HCT116 (cell line): ENCODE measurements at regions not wholly inside any gene's neighbourhood (a gene's known extent, or its start where the extent isn't known, plus 50 kb on each side); places are given as distances from the start of the nearest gene placed in this dataset.

ENCODE experiments used
- ATAC-seq: fragments of 200-7000 bp; cut with Tn5 transposase; 2 replicates; pipeline ENCODE4 v1.9.1; 2020; ENCODE audit warnings: mild to moderate bottlenecking, moderate library complexity
- BruUV-seq: library from RNA; stranded (reverse); fragments of 400-500 nt; replicated peaks from 2 replicates; lab custom pipeline; 2021; lab: Mats Ljungman, UMichigan
- CTCF ChIA-PET: fragments of 300-600 bp; sonication (Branson Sonifier 250); formaldehyde crosslinking; loops from one replicate; lab custom pipeline; 2021; ENCODE audit warnings: antibody characterized with exemption; lab: Charles Lee
- POLR2A ChIA-PET: fragments of 300-600, 350-600 bp; sonication (Branson Sonifier 250); formaldehyde crosslinking; loops from one replicate; lab custom pipeline; 2021; ENCODE audit warnings: antibody characterized with exemption; lab: Charles Lee
- RAD21 ChIA-PET, 2 experiments: fragments of 300-600 bp; sonication (Branson Sonifier 250); formaldehyde crosslinking; loops; one replicate each; lab custom pipeline; 2023; ENCODE audit warnings: low total read pairs in 2 of 2; ENCODE audit not compliant: uncharacterized antibody in 2 of 2, unreplicated experiment in 2 of 2, low non-redundant PET in 1 of 2; lab: Charles Lee
- DNase-seq: peaks from one replicate; pipeline ENCODE4 v3.0.0-alpha.2; 2010; ENCODE audit warnings: low read depth, low spot score
- H2AFZ ChIP-seq: fragments of 200-600 bp; shearing (Covaris generic), sonication (generic); 2 replicates; pipeline ENCODE4 v1.6.1; 2017; ENCODE audit warnings: low read depth, mixed run types, mixed read lengths, antibody characterized with exemption, low read length; ENCODE audit not compliant: poor library complexity, severe bottlenecking
- H3K27ac ChIP-seq: 2 replicates; pipeline ENCODE4 v1.5.1; 2012; ENCODE audit warnings: low read depth, low read length
- H3K27me3 ChIP-seq: fragments of 200-600 bp; sonication (generic); 2 replicates; pipeline ENCODE4 v1.6.1; 2016; ENCODE audit warnings: mixed run types, low read length, mixed read lengths; ENCODE audit not compliant: insufficient read depth
- H3K36me3 ChIP-seq, 2 experiments: fragments of 200-500 bp in 1 of 2; fragments of 200-600 bp in 1 of 2; sonication (Bioruptor generic) in 1 of 2; sonication (generic) in 1 of 2; 2 replicates each; pipeline versions ENCODE4 v1.5.1 to v1.6.1; 2014 to 2016; ENCODE audit warnings: low read length in 2 of 2, inconsistent platforms in 1 of 2, mixed read lengths in 1 of 2, mixed run types in 1 of 2; ENCODE audit not compliant: insufficient read depth in 2 of 2, control insufficient read depth in 1 of 2
- H3K4me1 ChIP-seq, 2 experiments: fragments of 200-600 bp in 1 of 2; sonication (generic) in 1 of 2; 2 replicates each; pipeline versions ENCODE4 v1.5.1 to v1.6.1; 2012 to 2017; ENCODE audit warnings: low read length in 2 of 2, inconsistent platforms in 1 of 2, mild to moderate bottlenecking in 1 of 2, mixed read lengths in 1 of 2, mixed run types in 1 of 2, moderate library complexity in 1 of 2; ENCODE audit not compliant: insufficient read depth in 2 of 2, control insufficient read depth in 1 of 2
- H3K4me2 ChIP-seq: fragments of 200-600 bp; sonication (generic); 2 replicates; pipeline ENCODE4 v1.6.1; 2017; ENCODE audit warnings: mixed run types, low read length, mixed read lengths
- H3K4me3 ChIP-seq, 2 experiments: fragments of 200-600 bp in 1 of 2; sonication (generic) in 1 of 2; replicated peaks in 1 of 2; 2 replicates each; pipeline ENCODE4 v1.5.1; 2011 to 2016; ENCODE audit warnings: low read length in 2 of 2, control low read depth in 1 of 2, low read depth in 1 of 2, mild to moderate bottlenecking in 1 of 2, mixed read lengths in 1 of 2, mixed run types in 1 of 2
- H3K79me2 ChIP-seq: fragments of 200-600 bp; sonication (generic); 2 replicates; pipeline ENCODE4 v1.6.1; 2017; ENCODE audit warnings: mild to moderate bottlenecking, mixed run types, low read length, moderate library complexity, mixed read lengths; ENCODE audit not compliant: insufficient read depth
- H3K9ac ChIP-seq: fragments of 200-600 bp; sonication (generic); 2 replicates; pipeline ENCODE4 v1.6.1; 2016; ENCODE audit warnings: low read length, mixed read lengths
- H3K9me2 ChIP-seq: fragments of 200-600 bp; sonication (generic), shearing (Covaris generic); 2 replicates; pipeline ENCODE4 v1.6.1; 2017; ENCODE audit warnings: mixed run types, mild to moderate bottlenecking, moderate library complexity; ENCODE audit not compliant: insufficient read depth
- H3K9me3 ChIP-seq, 2 experiments: fragments of 200-500 bp in 1 of 2; fragments of 200-600 bp in 1 of 2; sonication (Bioruptor generic) in 1 of 2; sonication (generic) in 1 of 2; 2 replicates each; pipeline ENCODE4 v1.6.1; 2014 to 2017; ENCODE audit warnings: low read length in 2 of 2, mixed read lengths in 2 of 2, inconsistent platforms in 1 of 2, low read depth in 1 of 2, mild to moderate bottlenecking in 1 of 2, mixed run types in 1 of 2, moderate library complexity in 1 of 2; ENCODE audit not compliant: control insufficient read depth in 1 of 2, insufficient read depth in 1 of 2
- H4K20me1 ChIP-seq: fragments of 200-600 bp; sonication (generic), shearing (Covaris generic); 2 replicates; pipeline ENCODE4 v1.6.1; 2017; ENCODE audit warnings: mixed run types, mild to moderate bottlenecking, moderate library complexity; ENCODE audit not compliant: insufficient read depth
- CEBPB ChIP-seq: IDR thresholded peaks from 2 replicates; pipeline ENCODE4 v1.6.1; 2012; ENCODE audit warnings: low read depth
- CTCF ChIP-seq, 3 experiments: fragments of 200-600 bp in 1 of 3; sonication (generic) in 1 of 3; IDR thresholded peaks in 2 of 3; conservative IDR thresholded peaks in 1 of 3; 2 replicates each; pipeline ENCODE4 v1.5.1; 2012 to 2017; ENCODE audit warnings: low read depth in 2 of 3, low read length in 2 of 3, antibody characterized with exemption in 1 of 3, borderline replicate concordance in 1 of 3, control low read depth in 1 of 3, mild to moderate bottlenecking in 1 of 3, mixed read lengths in 1 of 3, mixed run types in 1 of 3, moderate library complexity in 1 of 3; ENCODE audit not compliant: insufficient read depth in 1 of 3
- ELF1 ChIP-seq: IDR thresholded peaks from 2 replicates; pipeline ENCODE4 v1.6.1; 2012; ENCODE audit warnings: low read depth, borderline replicate concordance
- JUND ChIP-seq: IDR thresholded peaks from 2 replicates; pipeline ENCODE4 v1.6.1; 2012
- TCF7L2 ChIP-seq: IDR thresholded peaks from 2 replicates; pipeline ENCODE4 v1.7.0; 2011; ENCODE audit warnings: borderline replicate concordance, inconsistent platforms; ENCODE audit not compliant: insufficient read depth, insufficient read length; ENCODE audit errors: extremely low read depth
- YY1 ChIP-seq: IDR thresholded peaks from 2 replicates; pipeline ENCODE4 v1.6.1; 2011; ENCODE audit warnings: low read length, low read depth, moderate library complexity, mild to moderate bottlenecking; ENCODE audit not compliant: insufficient replicate concordance; ENCODE audit errors: extremely low read depth
- ZBTB33 ChIP-seq: IDR thresholded peaks from 2 replicates; pipeline ENCODE4 v1.6.1; 2011; ENCODE audit warnings: mild to moderate bottlenecking, low read length, moderate library complexity; ENCODE audit not compliant: insufficient replicate concordance; ENCODE audit errors: extremely low read depth
- intact Hi-C: fragments of 100-400 bp; cut with micrococcal nuclease; formaldehyde crosslinking; loops from 2 replicates; pipeline ENCODE4 v1.10.0; 2022

- Histone ChIP-seq H3K4me1 (no peaks in the 10 kb centered on the region), H4K20me1 (no peaks in the 10 kb centered on the region), H3K27me3 (no peaks in the 10 kb centered on the region), H3K79me2 (no peaks in the 10 kb centered on the region), H3K9me2 (no peaks in the 10 kb centered on the region), H3K4me3 (no peak overlapping the region), H2AFZ (no peak overlapping the region), H3K9me3 (no peaks in the 10 kb centered on the region), H3K27ac (no peak overlapping the region), H3K4me2 (no peak overlapping the region), H3K9ac (no peak overlapping the region), H3K36me3 (no peaks in the 10 kb centered on the region)
- no peak for DNase-seq
- ChIA-PET CTCF (interaction anchor here (0.6 to 4.7 kb wide), 9 partner anchors 9 to 285 kb away, joined by 3 to 58 read pairs (median 15); no protein-coding TSS in a partner anchor), POLR2A (no interaction called here), RAD21 (no interaction called here)
- no TSS peak for BruUV-seq
- no peak for TF ChIP-seq ELF1
- no peak for TF ChIP-seq ZBTB33
- no peak for TF ChIP-seq YY1
- no peak for TF ChIP-seq TCF7L2
- no peak for TF ChIP-seq CTCF (IDR thresholded peaks at IDR 0.05 in 2 of 3, conservative IDR thresholded peaks at IDR 0.05 in 1 of 3; ENCODE audit: borderline replicate concordance in 1 of 3, insufficient read depth in 1 of 3, low read depth in 2 of 3, low read length in 2 of 3)
- no peak for TF ChIP-seq CEBPB
- no peak for TF ChIP-seq JUND
- no peak for ATAC-seq
- intact Hi-C loops: loop anchor here (10.0 kb wide), 1 partner anchor 165 kb away; no protein-coding TSS in a partner anchor
Measured at GRCh38 chr22:22789233-22789921, 98.2 kb upstream of the IGLL5 start.
